Adrenal gland (tissue), 9 donors: ENCODE measurements at regions not wholly inside any gene's neighbourhood (a gene's known extent, or its start where the extent isn't known, plus 50 kb on each side); places are given as distances from the start of the nearest gene placed in this dataset.

ENCODE experiments used
- DNase-seq, 7 donors: peaks; one replicate each; pipeline ENCODE4 v3.0.0-alpha.2; 2019 to 2020
- H3K27ac ChIP-seq, 5 donors: fragments of 200-600 bp; sonication (generic) in 4 of 5; 1 replicate in 3 of 5; 2 replicates in 2 of 5; pipeline versions ENCODE4 v1.5.1 to v1.8.0; 2016 to 2020; ENCODE audit warnings: mild to moderate bottlenecking in 1 of 5
- H3K27me3 ChIP-seq: fragments of 200-600 bp; 2 replicates; pipeline ENCODE4 v1.8.0; 2021
- H3K36me3 ChIP-seq, 2 donors: fragments of 200-600 bp; replicated peaks in 1 of 2; 1 replicate in 1 of 2; 2 replicates in 1 of 2; pipeline versions ENCODE4 v1.5.1 to v1.8.0; 2018 to 2022
- H3K4me1 ChIP-seq, 2 donors: fragments of 200-600 bp; replicated peaks in 1 of 2; 1 replicate in 1 of 2; 2 replicates in 1 of 2; pipeline versions ENCODE4 v1.5.1 to v1.8.0; 2018 to 2021
- H3K4me3 ChIP-seq, 4 donors: fragments of 200-600 bp; sonication (generic) in 3 of 4; one replicate each; pipeline ENCODE4 v1.5.1; 2016 to 2018
- H3K9me3 ChIP-seq, 3 donors: fragments of 200-600 bp; sonication (generic) in 1 of 3; replicated peaks in 1 of 3; 1 replicate in 2 of 3; 2 replicates in 1 of 3; pipeline versions ENCODE4 v1.5.1 to v1.8.0; 2016 to 2021
- CTCF ChIP-seq, 6 experiments: fragments of 450-650 bp in 4 of 6; fragments of 200-600 bp in 2 of 6; sonication (generic) in 1 of 6; IDR thresholded peaks; 1 replicate in 5 of 6; 2 replicates in 1 of 6; pipeline versions ENCODE4 v1.5.1 to v1.8.0; 2016 to 2021; ENCODE audit warnings: antibody characterized with exemption in 6 of 6, mild to moderate bottlenecking in 2 of 6, moderate library complexity in 1 of 6
- POLR2A ChIP-seq, 2 donors: fragments of 450-650 bp; IDR thresholded peaks; one replicate each; pipeline ENCODE4 v1.6.1; 2017; ENCODE audit warnings: antibody characterized with exemption in 2 of 2, mild to moderate bottlenecking in 2 of 2, moderate library complexity in 1 of 2
- WGBS, 4 donors: extraction: QIAGEN DNeasy Blood & Tissue Kit in 2 of 4; methylation state at CpG; one replicate each; pipeline versions ENCODE4 v1.1.5 to v1.1.7; 2013 to 2017; 5-methylcytosine and 5-hydroxymethylcytosine counted together
- intact Hi-C, 2 donors: fragments of 100-400 bp; cut with DNase I; formaldehyde crosslinking; loops; one replicate each; pipeline versions ENCODE4 v1.14.1 to v1.15.0; 2022 to 2023
- donor health status: healthy with polysubstance abuse.
- donor health status: Bipolar disorder and iron deficiency.
- donor health status: DM: yes; HTN: yes; CAD: no.
- donor health status: DM: no; HTN: no; CAD: no.
- donor health status: DM: no; HTN: no; CAD: no.

GRCh38 chr4:27702730-27703431 is 842.2 kb downstream of the STIM2 start:
- H3K27me3 ChIP-seq: no peaks in the 10 kb centered on the region
- H3K4me1 ChIP-seq: no peaks in the 10 kb centered on the region
- H3K9me3 ChIP-seq: no peaks in the 10 kb centered on the region
- H3K36me3 ChIP-seq: no peaks in the 10 kb centered on the region
- no peak overlapping the region for H3K27ac ChIP-seq
- WGBS, 4 donors: 41 to 56% (median 46%) methylated on average over 5 of the region's 5 CpGs
- no peak for DNase-seq
- TF ChIP-seq POLR2A (IDR thresholded peaks at IDR 0.05): no peak
- no peak for TF ChIP-seq CTCF (IDR thresholded peaks at IDR 0.05)
- intact Hi-C loops: no loop called here
- no peak overlapping the region for H3K4me3 ChIP-seq

DNA sequence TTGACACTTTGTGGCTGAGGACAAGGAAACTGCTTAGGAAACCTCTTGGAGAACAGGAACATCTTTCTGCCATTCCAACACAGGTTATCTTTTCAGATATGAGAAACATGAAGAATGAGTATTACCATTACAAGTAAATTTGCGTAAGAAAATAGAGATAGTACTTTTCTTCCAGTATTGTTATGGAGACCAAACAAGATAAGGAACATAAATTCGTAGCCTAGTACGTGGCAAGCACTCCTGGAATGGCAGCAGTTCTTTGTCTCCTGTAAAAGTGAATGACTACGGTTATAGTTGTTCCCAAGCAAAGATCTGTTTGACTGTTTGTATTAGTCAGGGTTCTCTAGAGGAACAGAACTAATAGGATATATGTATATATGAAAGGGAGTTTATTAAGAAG is 843.1 kb downstream of the STIM2 start:
- no peak overlapping the region for H3K27ac ChIP-seq
- no peak overlapping the region for H3K4me3 ChIP-seq
- H3K4me1 ChIP-seq: no peaks in the 10 kb centered on the region
- H3K36me3 ChIP-seq: no peaks in the 10 kb centered on the region
- DNase-seq: no peak
- intact Hi-C loops: no loop called here
- TF ChIP-seq CTCF (IDR thresholded peaks at IDR 0.05) (no peak), POLR2A (IDR thresholded peaks at IDR 0.05) (no peak)
- 69 to 85% (median 80%) methylated on average over 4 of the region's 4 CpGs for WGBS, 4 donors
- no peaks in the 10 kb centered on the region for H3K27me3 ChIP-seq
- H3K9me3 ChIP-seq: no peaks in the 10 kb centered on the region

- no peaks in the 10 kb centered on the region for H3K36me3 ChIP-seq
- DNase-seq: no peak
- H3K27ac ChIP-seq: no peak overlapping the region
- intact Hi-C loops: no loop called here
- no peaks in the 10 kb centered on the region for H3K9me3 ChIP-seq
- WGBS, 4 donors: 68 to 74% (median 71%) methylated on average over 3 of the region's 3 CpGs
- no peaks in the 10 kb centered on the region for H3K4me1 ChIP-seq
- TF ChIP-seq CTCF (IDR thresholded peaks at IDR 0.05): no peak
- TF ChIP-seq POLR2A (IDR thresholded peaks at IDR 0.05): no peak
- H3K4me3 ChIP-seq: no peak overlapping the region
- H3K27me3 ChIP-seq: no peaks in the 10 kb centered on the region
These were observed 850.4 kb downstream of the STIM2 start for GRCh38 chr4:27711041-27711440.

GRCh38 chr4:27714073-27714472 is 853.4 kb downstream of the STIM2 start:
- no peaks in the 10 kb centered on the region for H3K4me1 ChIP-seq
- intact Hi-C loops: no loop called here
- no peaks in the 10 kb centered on the region for H3K36me3 ChIP-seq
- 24 to 40% (median 37%) methylated on average over 1 of the region's 1 CpG for WGBS, 4 donors
- no peaks in the 10 kb centered on the region for H3K9me3 ChIP-seq
- no peaks in the 10 kb centered on the region for H3K27me3 ChIP-seq
- no peak overlapping the region for H3K27ac ChIP-seq
- TF ChIP-seq CTCF (IDR thresholded peaks at IDR 0.05) (no peak), POLR2A (IDR thresholded peaks at IDR 0.05) (no peak)
- H3K4me3 ChIP-seq: no peak overlapping the region
- DNase-seq: no peak
